Left hindlimb (tissue), 1 donor: ENCODE measurements at regions not wholly inside any gene's neighbourhood (a gene's known extent, or its start where the extent isn't known, plus 50 kb on each side); places are given as distances from the start of the nearest gene placed in this dataset.

ENCODE experiments used
- DNase-seq: peaks from one replicate; pipeline ENCODE4 v3.0.0-alpha.2; 2018

DNA sequence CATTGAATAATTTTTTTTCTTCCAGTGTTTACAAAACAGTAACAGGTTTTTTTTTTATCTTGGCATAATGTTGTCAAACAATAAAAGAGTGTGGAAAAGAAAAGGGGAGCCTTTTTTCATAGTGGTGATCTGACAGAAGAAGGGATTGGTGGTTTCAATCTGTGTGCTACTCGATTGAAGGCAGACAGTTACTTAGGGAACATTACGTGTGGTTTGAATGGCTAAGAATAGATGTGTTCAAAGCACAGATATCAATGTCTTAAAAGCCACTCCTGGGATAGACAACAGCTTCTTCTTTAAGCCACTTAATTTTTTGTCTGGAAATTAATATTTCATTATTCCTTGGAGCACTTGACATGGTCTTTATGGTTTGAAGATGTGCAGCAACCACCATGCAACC, 558.6 kb upstream of the ADGRL2 start:
- no peak for DNase-seq

DNA sequence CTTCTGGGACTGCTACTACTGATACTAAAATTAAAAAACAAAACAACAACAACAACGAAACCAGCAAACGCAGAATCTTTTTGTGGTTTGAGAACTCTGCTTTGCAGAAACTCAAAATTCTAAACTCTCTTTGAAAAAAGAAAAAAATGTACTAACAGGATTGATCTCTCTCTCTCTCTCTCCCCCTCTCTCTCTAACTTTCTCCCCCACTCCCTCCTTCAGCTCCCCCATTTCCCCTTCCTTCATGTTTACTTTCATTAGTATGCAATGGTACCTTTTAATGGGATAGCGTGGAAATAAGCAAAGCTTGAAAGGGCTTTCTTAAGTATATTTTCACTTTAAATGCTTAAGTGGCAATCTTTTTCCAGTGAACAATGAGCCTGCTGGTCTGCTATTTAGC, 562.6 kb upstream of the ADGRL2 start:
- DNase-seq = no peak

DNA sequence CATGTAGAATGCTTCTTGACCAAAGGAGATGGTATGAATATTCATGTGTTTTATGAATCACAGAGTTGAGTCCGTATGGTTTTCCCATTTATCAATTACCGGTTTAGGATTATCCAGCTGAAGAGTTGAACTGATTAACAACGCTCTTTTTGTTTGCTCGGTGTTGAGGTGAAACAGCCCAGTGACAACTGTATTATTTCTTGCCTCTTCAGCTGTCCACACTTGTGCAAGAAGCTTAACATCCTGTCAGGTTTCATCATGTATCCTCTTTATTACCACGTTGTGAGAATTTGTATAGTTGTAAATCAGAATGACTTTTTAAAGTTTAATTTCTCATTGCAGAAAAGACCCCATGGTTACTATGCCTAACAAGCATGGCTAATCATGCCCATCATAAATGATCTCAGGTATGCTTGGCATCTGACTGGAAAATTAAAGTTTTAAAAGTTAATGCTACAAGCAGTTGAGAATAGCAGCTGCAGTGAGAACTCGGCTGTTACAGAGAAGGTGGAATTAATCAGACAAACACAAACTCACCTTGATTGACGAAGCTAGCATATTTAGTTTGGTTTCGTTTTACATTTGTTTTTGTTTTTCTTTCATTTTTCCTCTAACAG, 563.2 kb upstream of the ADGRL2 start:
- DNase-seq = no peak

DNA sequence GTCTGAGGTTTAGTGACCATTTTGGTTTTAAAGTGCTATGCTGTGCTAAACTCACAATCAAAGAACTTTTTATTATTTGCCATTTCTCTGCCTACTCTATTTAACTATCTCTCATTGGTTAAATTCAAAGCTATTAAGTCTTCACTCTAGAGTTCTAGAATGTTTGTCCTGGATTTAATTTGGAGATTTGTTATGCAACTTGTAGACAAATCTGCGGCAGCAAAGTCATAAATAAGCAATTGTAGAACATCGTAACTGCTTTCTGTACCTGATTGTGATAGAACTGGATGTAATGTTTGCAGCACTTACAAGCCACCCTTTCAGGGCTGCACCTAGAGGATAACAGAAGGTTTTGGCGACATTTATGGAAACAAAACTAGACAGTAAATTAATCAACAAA, 566.5 kb upstream of the ADGRL2 start:
- no peak for DNase-seq

DNA sequence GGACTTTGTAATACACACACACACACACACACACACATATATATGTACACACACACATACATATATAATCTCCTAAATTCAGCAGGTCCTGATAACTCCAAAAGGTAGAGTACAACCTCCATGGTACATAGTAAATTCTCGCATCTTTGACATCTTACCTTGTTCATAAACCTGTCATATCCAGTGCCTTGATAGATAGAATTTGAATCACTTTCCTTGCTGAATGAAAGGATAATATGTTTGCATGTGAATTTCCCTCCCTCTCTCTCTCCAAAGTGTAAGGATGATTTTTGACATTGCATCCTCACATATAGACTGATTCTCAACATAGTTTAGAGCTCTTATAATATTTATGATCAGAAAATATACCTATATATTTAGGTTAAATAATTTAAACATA, 567.1 kb upstream of the ADGRL2 start:
- DNase-seq = no peak

DNA sequence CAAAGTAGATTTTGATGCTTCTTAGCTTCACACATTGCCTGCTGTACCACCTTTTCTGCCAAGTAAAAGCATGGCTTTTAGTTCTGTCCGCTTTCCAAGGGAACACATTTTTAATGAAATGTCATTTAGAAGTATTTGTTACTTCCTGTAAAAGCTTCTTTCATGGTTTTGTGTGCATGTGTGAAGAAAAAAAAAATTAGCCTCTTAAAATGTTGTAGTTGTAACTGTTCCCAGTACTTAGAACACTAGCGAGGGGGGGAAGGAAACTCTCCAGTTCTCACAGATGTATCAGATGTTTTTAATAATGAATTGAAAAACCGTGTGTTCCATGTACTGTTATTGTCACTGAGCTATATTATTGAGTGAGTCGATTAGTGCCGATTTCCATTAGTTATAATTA, 568.3 kb upstream of the ADGRL2 start:
- DNase-seq = no peak

DNA sequence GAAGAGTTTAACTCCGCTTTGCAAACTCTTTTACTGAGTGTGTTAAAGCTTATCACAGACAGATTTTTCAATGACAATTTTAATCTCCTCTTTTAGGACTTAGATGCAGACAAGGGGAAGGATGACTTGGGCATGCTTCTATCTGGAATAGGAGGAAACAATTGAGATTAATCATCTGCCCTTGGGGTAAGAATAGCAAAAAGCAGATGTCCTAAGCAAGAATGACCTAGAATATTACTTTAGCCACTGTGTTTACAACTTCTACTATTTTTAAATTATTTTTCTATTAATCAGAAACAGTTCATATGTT, 569.0 kb upstream of the ADGRL2 start:
- no peak for DNase-seq

DNA sequence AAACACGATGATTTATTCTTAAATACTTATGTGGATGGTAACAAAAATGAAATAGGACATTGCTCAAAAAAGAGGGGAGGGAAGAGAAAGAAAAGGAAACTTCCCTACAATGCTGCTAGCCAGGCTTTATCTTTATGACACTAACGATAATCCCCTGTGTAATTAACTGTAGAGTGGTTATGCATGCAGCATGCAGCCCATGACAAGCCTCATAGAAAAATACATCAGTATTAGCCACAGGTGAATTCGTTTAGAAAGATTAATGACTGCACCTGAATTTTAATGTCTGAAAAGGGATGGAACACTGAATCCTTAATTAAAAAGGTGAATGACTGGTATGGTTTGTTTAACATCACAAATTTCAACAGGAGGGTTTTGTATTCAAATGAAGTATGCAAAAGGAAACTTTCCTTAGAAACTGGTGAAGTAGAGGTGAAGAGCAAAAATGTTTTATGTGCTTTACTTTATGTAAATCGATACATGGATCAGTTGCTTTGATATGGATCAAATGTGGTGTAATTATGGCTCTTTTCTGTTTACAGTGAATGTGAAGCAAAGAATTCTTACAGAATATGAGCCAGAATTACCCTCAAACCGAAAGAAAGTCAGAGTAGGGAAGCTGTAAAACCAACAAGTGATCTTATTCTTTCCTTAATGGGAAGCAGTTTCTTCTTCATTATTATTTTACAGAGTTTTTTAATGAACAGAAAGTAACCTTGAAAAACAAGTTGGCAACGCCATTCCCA, 569.6 kb upstream of the ADGRL2 start:
- no peak for DNase-seq

DNA sequence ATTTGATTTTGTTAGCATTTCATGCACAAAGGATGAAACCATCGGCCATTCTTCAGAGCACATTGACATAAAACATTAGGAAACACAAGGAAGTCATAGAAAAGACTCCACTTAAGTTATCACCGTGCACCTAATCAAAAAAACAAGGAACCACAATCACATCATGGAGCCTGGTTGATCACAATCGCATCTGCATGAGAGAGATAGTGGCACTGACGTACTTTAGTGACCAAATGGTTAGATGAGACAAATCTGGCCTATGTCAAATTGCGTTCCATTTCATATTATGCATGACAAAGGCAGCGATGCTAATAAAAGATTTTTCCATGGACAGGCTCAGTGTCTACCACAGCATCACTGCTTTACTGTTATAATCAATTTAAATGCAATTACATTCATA, 571.8 kb upstream of the ADGRL2 start:
- no peak for DNase-seq

DNA sequence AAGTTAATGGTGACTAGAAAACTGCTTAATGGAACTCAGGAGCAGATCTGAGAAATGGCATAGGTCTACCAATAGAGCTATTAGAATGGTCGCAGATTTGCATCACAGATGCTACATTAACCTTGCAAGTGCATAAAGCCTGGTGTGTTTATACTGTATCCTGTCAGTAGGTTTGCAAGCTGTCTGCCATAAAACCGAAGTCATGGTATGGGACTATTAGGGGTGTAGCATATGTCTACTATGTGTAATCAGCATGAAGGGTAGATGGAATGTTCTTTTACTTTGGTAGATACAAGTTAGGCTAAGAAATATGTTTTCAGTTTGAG, 574.2 kb upstream of the ADGRL2 start:
- no peak for DNase-seq

DNA sequence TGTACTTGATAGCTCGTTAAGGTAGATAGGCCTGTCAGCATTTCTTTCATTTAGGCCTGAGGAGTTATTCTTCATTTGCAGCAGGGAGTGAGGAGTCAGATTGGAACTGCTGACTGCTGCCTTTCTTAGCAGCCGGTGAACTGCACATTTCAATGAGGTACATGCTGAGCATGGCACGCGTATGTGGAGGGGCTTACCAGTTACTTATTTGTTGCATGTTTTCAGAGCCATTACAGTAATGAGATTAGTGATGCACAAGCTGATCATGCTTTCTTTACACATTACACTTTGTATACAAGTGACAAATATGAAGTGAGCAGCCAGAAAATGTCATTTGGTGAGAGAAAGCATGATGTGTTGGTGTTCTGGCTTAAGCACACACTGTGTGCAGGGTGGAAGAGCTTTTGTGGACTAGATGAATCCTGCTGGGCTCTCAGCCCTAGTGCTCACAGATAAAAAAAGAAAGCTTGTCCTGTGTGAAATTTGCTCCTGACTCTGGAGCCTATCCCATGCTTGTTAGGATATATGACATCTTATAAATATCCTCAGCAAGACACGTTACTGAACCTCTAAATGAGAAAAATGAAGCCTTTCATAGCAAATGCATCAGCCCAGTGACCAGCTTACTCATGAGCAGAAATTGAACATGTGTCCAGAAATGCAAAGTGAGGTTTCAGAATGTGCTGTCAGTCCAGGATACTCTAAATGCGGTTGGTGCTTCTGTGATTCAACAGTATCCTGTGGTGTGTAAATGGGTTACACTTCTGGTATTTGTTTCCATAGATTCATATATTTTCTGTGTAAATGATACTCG, 574.7 kb upstream of the ADGRL2 start:
- no peak for DNase-seq

DNA sequence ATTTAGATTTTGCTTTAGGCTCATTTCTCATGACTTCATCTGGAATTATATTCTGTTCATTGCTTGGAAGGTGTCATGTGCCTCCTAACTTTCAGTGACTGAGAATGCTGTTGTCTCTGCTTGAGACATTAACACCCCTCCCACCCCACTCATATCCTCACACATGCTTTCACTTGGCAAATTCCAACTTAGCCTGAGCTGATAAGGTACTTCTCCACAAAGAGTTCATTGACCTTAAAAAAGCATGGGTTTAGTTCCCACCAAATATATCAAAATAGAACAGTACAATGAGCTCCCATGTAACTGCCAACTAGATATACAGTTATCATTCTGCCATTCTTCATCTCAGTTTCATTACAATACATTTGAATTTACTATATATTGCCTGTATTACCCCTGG, 576.5 kb upstream of the ADGRL2 start:
- DNase-seq = no peak

DNA sequence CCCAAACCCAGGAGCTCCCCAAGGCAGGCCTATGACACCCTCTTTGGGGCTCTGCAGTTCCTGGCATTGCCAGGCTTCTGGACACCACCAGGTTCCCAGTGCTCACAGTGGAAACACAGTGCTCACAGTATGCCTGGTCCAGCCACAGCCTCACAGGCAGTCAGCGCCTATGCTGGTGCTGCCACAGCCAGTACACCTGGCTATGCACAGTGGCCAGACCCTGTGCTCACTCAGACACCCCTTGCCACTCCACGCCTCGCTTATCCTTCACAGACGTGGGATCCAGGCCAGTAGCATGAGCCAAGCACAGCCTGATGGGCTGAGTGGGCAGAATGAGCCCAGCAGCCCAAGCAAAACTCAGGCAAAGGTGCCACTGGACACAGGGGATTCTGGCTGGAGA, 579.2 kb upstream of the ADGRL2 start:
- DNase-seq = no peak

DNA sequence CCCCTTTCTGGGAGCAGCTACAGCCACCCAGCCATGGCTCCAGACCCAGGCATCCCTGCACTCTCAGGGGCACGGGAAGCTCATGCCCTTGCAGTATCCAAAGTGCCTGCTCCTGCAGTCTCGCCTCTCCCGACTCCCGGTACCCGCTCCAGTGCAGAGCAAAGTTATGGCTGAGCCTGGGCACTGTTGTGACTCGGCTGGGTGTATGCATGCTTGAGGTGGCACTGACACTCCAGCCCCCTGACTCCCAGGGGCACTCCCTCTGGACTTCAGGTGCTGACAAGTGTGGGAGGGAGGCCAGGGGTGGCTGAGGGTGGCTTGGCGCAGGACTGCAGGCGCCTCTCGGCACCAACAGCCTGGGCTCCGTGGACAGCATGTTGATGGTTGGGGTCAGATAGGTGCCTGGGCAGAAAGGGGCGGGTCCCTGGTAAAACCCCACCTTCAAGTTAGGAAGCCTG, 580.1 kb upstream of the ADGRL2 start:
- DNase-seq = no peak

DNA sequence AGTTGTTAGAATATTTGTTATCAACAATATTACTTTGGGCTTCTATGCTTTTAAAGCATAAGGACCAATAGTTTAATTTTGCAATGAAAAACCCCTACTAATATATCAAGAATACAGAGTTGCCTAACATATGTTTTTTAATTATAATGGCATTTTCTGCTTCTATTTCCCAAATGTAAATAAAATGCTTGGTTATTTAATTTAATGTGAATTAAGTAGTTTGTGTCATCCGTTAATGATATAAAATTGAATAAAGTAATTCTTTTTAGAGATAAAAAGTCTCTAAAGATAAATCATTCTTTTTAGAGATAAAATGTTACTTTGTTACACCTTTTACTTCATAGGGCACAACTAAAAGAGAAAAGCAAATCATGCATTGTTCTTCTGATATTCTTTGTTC, 583.7 kb upstream of the ADGRL2 start:
- no peak for DNase-seq

DNA sequence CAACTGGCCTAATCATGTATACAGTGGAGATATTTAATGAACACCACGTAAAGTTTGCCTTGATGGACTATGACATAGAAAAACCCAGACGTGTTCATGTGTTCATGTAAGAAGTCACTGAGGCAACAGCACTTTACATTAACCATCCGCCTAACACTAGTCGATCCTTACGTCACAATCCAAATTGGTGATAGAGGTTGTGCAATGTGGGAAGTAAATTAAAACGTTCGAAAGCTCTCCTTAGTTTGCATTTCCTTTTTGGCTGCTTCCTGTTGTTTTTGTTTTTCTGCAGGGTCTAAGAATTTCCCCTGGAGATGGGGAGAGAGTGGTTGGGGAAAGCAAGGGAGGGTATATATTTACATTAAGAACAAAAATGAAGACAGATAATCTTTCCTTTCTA, 587.5 kb upstream of the ADGRL2 start:
- DNase-seq = no peak

DNA sequence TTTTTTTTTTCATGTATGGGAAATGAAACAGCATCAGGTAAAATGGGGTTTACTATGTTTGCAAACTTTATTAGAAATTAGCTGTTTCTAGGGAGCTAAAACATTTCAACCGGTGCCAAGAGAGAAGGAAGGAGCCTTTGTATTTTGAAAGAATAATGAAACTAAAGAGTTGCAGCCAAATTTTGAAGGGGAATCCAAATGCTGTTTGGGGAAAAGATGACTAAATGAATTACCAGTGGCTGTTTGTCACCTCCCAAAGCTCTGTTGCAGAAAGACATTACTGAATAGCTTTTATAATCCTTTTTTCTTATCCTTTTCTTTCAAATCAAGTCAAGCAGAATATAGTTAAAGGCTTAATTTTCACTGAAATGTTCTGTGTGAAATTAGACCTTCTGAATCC, 591.3 kb upstream of the ADGRL2 start:
- DNase-seq = no peak

DNA sequence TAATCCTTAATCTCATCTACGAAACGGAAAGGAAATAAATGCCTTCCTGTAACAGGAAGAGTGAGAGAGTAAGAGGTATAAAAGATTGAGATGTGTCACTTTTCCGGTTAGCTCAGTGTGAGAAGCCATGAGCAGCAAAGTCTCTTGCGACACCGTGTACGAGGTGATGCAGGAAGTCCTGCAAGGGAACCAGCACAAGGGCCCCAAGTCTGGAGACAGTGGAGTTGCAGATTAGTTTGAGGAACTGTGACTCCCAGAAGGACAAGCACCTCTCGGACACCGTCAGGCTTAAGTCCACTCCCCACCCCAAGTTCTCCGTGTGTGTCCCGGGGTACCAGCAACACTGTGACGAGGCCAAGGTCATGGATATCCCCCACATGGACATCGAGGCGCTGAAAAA, 592.3 kb upstream of the ADGRL2 start:
- no peak for DNase-seq

DNA sequence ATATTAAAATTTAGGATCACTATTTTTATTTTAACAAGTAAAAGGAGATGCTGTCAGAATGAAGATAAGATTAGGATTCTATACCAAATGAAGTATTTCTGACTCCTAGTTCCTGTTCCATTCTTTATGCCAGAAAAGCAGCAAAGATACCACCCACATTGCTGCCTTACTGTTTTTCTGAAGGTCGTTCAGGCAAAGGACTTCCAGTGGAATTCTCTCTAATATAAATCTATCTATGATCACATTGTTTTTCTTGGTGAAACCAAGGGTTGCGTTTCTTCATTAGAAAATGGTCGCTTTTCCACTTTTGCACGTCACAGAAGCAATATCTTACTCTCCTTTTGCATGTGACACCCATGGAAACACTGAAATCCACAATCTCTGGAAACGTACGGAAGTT, 594.8 kb upstream of the ADGRL2 start:
- DNase-seq = no peak

DNA sequence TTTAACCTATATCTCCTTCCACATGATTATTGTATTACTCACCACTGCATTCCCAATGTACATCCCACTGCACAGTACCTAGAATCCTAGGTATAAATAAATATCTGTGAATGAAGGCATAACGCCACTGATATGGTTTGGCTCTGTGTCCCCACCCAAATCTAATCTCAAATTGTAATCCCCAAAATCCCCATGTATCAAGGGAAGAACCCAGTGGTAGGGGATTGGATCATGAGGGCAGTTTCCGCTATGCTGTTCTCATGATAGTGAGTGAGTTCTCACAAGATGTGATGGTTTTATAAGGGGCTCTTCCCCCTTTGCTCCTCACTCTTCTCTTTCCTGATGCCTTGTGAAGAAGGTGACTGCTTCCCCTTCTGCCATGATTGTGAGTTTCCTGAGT, 599.0 kb upstream of the ADGRL2 start:
- no peak for DNase-seq

DNA sequence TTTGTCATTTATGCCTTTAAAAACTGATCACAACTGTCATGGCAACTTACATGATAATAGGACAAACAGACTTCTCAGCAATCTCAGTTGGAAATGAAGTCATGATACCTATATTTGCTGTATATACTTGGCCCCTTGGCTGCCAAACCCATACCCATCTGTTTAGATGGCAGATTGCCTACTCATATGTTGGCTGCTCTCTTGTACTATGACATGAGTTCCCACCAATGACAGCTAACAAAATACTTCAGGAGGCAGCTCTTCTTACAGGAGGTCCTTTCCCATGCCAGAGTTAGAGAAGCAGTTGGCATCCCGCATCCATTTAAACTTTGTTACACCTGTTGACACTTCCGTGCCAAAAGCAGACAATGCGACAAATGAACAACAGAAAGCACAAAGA, 603.1 kb upstream of the ADGRL2 start:
- DNase-seq = no peak

DNA sequence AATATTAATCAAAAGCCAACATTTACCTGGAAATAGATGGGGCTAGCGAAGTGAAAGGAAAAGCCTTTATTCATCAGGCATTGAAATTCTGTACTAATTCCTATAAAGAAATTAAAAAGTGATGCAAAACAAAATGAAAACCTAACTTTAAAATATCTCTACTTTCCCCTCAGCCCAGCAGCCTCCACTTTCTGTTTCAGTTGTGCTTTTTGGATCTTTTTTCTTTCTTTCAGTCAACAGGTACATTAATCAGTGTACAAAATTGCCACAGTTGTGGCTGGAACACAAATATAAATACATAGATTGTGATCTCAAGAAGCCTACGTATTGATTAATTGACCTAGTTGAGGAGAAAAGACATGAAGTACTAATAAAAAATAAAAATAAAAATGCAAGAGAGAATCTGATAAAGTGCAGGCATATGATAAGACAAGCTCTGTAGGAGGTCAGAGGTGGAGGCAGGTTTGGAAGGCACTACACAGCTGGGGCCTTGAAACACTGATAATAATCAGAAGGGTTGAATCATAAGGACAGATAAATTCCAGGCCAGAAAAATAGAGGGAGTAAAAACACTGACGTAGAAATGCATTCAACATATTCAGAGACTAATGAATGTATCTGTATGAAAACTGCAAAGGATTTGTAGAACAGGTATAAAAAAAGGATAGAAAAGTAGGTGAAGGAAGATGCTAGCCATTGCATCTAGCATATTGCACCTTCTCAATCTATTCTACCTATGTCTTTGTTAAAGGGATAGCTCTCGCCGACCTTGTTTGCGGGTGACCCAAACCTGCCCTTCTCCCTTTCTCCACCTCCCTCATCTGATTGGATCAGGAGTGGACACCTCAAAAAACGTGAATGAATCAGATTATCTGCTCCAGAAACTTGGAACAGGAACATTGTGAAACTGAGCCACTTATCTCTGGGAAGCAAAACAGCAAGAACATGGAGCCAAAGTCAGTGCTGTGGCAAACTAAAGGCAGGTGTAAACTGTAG, 607.8 kb upstream of the ADGRL2 start:
- DNase-seq = no peak

DNA sequence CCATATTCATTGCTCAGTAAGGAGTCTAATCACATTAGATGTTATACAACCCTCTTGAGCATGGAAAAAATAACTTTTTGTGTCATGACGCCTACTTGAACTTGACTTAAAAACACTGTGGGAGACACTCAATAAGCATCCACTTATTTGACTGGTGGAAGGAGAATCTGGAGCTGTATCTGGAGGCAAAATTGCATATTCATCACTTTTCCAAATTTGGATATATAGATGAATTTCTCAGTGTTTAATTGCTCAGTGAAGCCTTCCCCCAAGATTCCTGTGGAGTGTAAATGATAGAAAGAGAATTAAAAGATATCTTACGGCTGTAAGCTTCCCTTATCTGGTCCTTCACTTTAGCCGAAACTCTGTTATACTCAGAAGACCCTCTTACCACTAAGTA, 610.7 kb upstream of the ADGRL2 start:
- no peak for DNase-seq
